ENCODE measurements at regions not wholly inside any gene's neighbourhood (a gene's known extent, or its start where the extent isn't known, plus 50 kb on each side); places are given as distances from the start of the nearest gene placed in this dataset.

GRCh38 chr17:15882777-15883176, 62.2 kb upstream of the ADORA2B start:
- TF ChIP-seq, protein P1, sequence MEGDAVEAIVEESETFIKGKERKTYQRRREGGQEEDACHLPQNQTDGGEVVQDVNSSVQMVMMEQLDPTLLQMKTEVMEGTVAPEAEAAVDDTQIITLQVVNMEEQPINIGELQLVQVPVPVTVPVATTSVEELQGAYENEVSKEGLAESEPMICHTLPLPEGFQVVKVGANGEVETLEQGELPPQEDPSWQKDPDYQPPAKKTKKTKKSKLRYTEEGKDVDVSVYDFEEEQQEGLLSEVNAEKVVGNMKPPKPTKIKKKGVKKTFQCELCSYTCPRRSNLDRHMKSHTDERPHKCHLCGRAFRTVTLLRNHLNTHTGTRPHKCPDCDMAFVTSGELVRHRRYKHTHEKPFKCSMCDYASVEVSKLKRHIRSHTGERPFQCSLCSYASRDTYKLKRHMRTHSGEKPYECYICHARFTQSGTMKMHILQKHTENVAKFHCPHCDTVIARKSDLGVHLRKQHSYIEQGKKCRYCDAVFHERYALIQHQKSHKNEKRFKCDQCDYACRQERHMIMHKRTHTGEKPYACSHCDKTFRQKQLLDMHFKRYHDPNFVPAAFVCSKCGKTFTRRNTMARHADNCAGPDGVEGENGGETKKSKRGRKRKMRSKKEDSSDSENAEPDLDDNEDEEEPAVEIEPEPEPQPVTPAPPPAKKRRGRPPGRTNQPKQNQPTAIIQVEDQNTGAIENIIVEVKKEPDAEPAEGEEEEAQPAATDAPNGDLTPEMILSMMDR (conservative IDR thresholded peaks at IDR 0.05; ENCODE audit: low read depth, low read length), result no peak
- TF ChIP-seq EZH2 (IDR thresholded peaks at IDR 0.05; ENCODE audit: borderline replicate concordance, low read depth, low read length, poor library complexity, severe bottlenecking), result no peak
